Testis (tissue), 2 donors: ENCODE measurements at regions not wholly inside any gene's neighbourhood (a gene's known extent, or its start where the extent isn't known, plus 50 kb on each side); places are given as distances from the start of the nearest gene placed in this dataset.

Experiments
- POLR2A ChIP-seq: fragments of 450-650 bp; IDR thresholded peaks from one replicate; pipeline ENCODE4 v1.6.1; 2017; ENCODE audit warnings: antibody characterized with exemption, mild to moderate bottlenecking, moderate library complexity
- TF ChIP-seq, protein P1 (sequence below), 3 experiments: fragments of 450-650 bp in 2 of 3; fragments of 200-600 bp in 1 of 3; sonication (generic) in 1 of 3; IDR thresholded peaks; one replicate each; pipeline ENCODE4 v1.5.1; 2016 to 2019; ENCODE audit warnings: antibody characterized with exemption in 3 of 3, mild to moderate bottlenecking in 2 of 3, moderate library complexity in 1 of 3

DNA sequence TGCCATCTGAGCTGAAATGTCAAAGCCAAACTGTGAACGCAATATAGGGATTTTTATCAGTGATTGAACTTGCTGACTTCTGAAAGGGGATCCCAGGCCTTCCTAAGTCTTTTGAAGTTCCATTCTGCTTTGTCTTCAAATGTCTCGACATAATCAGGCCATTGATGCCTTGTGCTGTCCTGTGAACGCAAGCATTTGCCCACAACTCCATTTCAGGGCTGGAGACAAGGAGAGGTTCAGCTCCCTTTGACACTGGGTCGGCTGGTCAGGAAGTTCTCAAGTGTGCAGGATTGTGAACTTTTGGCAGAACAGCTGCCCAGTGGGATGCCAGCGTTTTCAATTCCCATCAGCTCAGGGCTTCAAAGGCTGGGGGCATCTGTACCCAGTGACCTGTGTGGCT lies 345.3 kb downstream of the NUAK1 start:
- no peak for TF ChIP-seq POLR2A
- TF ChIP-seq, protein P1, sequence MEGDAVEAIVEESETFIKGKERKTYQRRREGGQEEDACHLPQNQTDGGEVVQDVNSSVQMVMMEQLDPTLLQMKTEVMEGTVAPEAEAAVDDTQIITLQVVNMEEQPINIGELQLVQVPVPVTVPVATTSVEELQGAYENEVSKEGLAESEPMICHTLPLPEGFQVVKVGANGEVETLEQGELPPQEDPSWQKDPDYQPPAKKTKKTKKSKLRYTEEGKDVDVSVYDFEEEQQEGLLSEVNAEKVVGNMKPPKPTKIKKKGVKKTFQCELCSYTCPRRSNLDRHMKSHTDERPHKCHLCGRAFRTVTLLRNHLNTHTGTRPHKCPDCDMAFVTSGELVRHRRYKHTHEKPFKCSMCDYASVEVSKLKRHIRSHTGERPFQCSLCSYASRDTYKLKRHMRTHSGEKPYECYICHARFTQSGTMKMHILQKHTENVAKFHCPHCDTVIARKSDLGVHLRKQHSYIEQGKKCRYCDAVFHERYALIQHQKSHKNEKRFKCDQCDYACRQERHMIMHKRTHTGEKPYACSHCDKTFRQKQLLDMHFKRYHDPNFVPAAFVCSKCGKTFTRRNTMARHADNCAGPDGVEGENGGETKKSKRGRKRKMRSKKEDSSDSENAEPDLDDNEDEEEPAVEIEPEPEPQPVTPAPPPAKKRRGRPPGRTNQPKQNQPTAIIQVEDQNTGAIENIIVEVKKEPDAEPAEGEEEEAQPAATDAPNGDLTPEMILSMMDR (IDR thresholded peaks at IDR 0.05), result no peak
